ENCODE measurements at regions not wholly inside any gene's neighbourhood (a gene's known extent, or its start where the extent isn't known, plus 50 kb on each side); places are given as distances from the start of the nearest gene placed in this dataset.

DNA sequence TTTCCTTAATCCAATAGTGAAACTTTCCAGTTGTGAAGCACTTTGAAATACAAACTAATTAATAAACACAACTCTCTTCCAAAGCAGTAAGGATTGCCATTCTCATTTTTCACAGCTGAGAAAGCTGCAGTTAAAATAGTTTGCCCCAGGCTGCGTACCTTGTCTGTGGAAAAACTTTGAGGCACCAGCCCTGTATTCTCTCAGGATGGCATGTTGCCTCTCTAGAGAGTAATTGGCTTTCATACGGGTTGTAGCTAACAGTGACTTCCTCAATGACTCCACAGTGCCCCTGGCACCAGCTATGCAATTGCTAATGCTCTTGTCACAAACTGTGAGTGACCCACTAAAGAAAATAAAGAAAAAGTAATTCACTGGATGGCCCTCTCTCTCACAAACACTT lies 345.7 kb downstream of the MTX2 start:
- TF ChIP-seq SP1 (IDR thresholded peaks at IDR 0.05) (no peak), HNF4G (IDR thresholded peaks at IDR 0.05) (no peak), EGR1 (IDR thresholded peaks at IDR 0.05; ENCODE audit: low read depth in 2 of 2) (no peak), TAF1 (conservative IDR thresholded peaks at IDR 0.05) (no peak), NR2F2 (IDR thresholded peaks at IDR 0.05) (no peak), RAD21 (IDR thresholded peaks at IDR 0.05) (no peak), JUND (IDR thresholded peaks at IDR 0.05) (no peak), YY1 (IDR thresholded peaks at IDR 0.05) (no peak)
- TF ChIP-seq, protein P1, sequence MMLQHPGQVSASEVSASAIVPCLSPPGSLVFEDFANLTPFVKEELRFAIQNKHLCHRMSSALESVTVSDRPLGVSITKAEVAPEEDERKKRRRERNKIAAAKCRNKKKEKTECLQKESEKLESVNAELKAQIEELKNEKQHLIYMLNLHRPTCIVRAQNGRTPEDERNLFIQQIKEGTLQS (IDR thresholded peaks at IDR 0.05) = no peak
- TF ChIP-seq, protein P2, sequence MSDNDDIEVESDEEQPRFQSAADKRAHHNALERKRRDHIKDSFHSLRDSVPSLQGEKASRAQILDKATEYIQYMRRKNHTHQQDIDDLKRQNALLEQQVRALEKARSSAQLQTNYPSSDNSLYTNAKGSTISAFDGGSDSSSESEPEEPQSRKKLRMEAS (IDR thresholded peaks at IDR 0.05) = no peak
- TF ChIP-seq, protein P3, sequence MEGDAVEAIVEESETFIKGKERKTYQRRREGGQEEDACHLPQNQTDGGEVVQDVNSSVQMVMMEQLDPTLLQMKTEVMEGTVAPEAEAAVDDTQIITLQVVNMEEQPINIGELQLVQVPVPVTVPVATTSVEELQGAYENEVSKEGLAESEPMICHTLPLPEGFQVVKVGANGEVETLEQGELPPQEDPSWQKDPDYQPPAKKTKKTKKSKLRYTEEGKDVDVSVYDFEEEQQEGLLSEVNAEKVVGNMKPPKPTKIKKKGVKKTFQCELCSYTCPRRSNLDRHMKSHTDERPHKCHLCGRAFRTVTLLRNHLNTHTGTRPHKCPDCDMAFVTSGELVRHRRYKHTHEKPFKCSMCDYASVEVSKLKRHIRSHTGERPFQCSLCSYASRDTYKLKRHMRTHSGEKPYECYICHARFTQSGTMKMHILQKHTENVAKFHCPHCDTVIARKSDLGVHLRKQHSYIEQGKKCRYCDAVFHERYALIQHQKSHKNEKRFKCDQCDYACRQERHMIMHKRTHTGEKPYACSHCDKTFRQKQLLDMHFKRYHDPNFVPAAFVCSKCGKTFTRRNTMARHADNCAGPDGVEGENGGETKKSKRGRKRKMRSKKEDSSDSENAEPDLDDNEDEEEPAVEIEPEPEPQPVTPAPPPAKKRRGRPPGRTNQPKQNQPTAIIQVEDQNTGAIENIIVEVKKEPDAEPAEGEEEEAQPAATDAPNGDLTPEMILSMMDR (IDR thresholded peaks at IDR 0.05; ENCODE audit: low read depth, low read length, missing input control) = no peak
- TF ChIP-seq, protein P4, sequence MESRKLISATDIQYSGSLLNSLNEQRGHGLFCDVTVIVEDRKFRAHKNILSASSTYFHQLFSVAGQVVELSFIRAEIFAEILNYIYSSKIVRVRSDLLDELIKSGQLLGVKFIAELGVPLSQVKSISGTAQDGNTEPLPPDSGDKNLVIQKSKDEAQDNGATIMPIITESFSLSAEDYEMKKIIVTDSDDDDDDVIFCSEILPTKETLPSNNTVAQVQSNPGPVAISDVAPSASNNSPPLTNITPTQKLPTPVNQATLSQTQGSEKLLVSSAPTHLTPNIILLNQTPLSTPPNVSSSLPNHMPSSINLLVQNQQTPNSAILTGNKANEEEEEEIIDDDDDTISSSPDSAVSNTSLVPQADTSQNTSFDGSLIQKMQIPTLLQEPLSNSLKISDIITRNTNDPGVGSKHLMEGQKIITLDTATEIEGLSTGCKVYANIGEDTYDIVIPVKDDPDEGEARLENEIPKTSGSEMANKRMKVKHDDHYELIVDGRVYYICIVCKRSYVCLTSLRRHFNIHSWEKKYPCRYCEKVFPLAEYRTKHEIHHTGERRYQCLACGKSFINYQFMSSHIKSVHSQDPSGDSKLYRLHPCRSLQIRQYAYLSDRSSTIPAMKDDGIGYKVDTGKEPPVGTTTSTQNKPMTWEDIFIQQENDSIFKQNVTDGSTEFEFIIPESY (IDR thresholded peaks at IDR 0.05) = no peak
